ENCODE measurements at regions not wholly inside any gene's neighbourhood (a gene's known extent, or its start where the extent isn't known, plus 50 kb on each side); places are given as distances from the start of the nearest gene placed in this dataset.
"Not testable (repeated sequence)": the region's sequence is repeated elsewhere in the genome, so short reads cannot be mapped to it uniquely, and the experiment has no call there.

GRCh38 chr11:57938351-57938750, 85.3 kb upstream of the OR9Q1 start:
- TF ChIP-seq CTCF (IDR thresholded peaks at IDR 0.05) = no peak
- no peak for TF ChIP-seq POLR2A (IDR thresholded peaks at IDR 0.05)
- no peaks in the 10 kb centered on the region for H3K4me1 ChIP-seq
- no peak overlapping the region for H3K4me3 ChIP-seq
- H3K27ac ChIP-seq = no peak overlapping the region
- no peaks in the 10 kb centered on the region for H3K27me3 ChIP-seq
- DNase-seq = no peak
- no peaks in the 10 kb centered on the region for H3K9me3 ChIP-seq
- H3K36me3 ChIP-seq = no peaks in the 10 kb centered on the region

- Histone ChIP-seq H3K9me3 (no peaks in the 10 kb centered on the region), H3K4me3 (no peak overlapping the region), H3K4me1 (no peaks in the 10 kb centered on the region), H3K36me3 (no peaks in the 10 kb centered on the region), H3K27ac (no peak overlapping the region), H3K27me3 (no peaks in the 10 kb centered on the region)
- TF ChIP-seq POLR2A (IDR thresholded peaks at IDR 0.05) (no peak), CTCF (IDR thresholded peaks at IDR 0.05) (no peak)
- DNase-seq = no peak
These were observed 83.5 kb upstream of the OR9Q1 start for GRCh38 chr11:57940044-57940756.

GRCh38 chr11:57941875-57942274, 81.8 kb upstream of the OR9Q1 start:
- Histone ChIP-seq H3K4me1 (no peaks in the 10 kb centered on the region), H3K27ac (no peak overlapping the region)
- no peak for TF ChIP-seq CTCF (IDR thresholded peaks at IDR 0.05)
- TF ChIP-seq POLR2A (IDR thresholded peaks at IDR 0.05) = no peak

GRCh38 chr11:57942808-57943207, 80.9 kb upstream of the OR9Q1 start:
- H3K9me3 ChIP-seq = no peaks in the 10 kb centered on the region
- no peak for TF ChIP-seq POLR2A (IDR thresholded peaks at IDR 0.05)
- no peak overlapping the region for H3K4me3 ChIP-seq
- H3K4me1 ChIP-seq = no peaks in the 10 kb centered on the region
- no peaks in the 10 kb centered on the region for H3K27me3 ChIP-seq
- no peaks in the 10 kb centered on the region for H3K36me3 ChIP-seq
- H3K27ac ChIP-seq = no peak overlapping the region
- DNase-seq = no peak

More at GRCh38 chr11:57941875-57942274, 81.8 kb upstream of the OR9Q1 start:
- Histone ChIP-seq H3K27me3 (no peaks in the 10 kb centered on the region), H3K9me3 (no peaks in the 10 kb centered on the region), H3K36me3 (no peaks in the 10 kb centered on the region), H3K4me3 (no peak overlapping the region)
- no peak for DNase-seq

GRCh38 chr11:57943766-57944165, 79.9 kb upstream of the OR9Q1 start:
- H3K36me3 ChIP-seq, H3K4me1 ChIP-seq, H3K4me3 ChIP-seq, H3K9me3 ChIP-seq, H3K27ac ChIP-seq, H3K27me3 ChIP-seq, DNase-seq: not testable (repeated sequence)

- Histone ChIP-seq H3K9me3 (no peaks in the 10 kb centered on the region), H3K4me3 (no peak overlapping the region), H3K27me3 (no peaks in the 10 kb centered on the region), H3K36me3 (no peaks in the 10 kb centered on the region), H3K4me1 (no peaks in the 10 kb centered on the region), H3K27ac (no peak overlapping the region)
- DNase-seq = no peak
- TF ChIP-seq CTCF (IDR thresholded peaks at IDR 0.05) (no peak), POLR2A (IDR thresholded peaks at IDR 0.05) (no peak)
These were observed 77.1 kb upstream of the OR9Q1 start for GRCh38 chr11:57946628-57947027.

- TF ChIP-seq CTCF (IDR thresholded peaks at IDR 0.05) (no peak), POLR2A (IDR thresholded peaks at IDR 0.05) (no peak)
- no peak overlapping the region for H3K4me3 ChIP-seq
- H3K36me3 ChIP-seq = no peaks in the 10 kb centered on the region
- no peaks in the 10 kb centered on the region for H3K9me3 ChIP-seq
- DNase-seq = no peak
- no peak overlapping the region for H3K27ac ChIP-seq
- no peaks in the 10 kb centered on the region for H3K4me1 ChIP-seq
- no peaks in the 10 kb centered on the region for H3K27me3 ChIP-seq
These were observed 59.0 kb upstream of the OR9Q1 start for GRCh38 chr11:57964660-57965059.
